ENCODE measurements at regions not wholly inside any gene's neighbourhood (a gene's known extent, or its start where the extent isn't known, plus 50 kb on each side); places are given as distances from the start of the nearest gene placed in this dataset.

GRCh38 chr16:74210245-74210644 is 86.4 kb upstream of the PSMD7 start:
- no peak overlapping the region for H3K4me3 ChIP-seq (ENCODE audit: low read depth in 2 of 2, low read length in 2 of 2)
- POLR2A ChIA-PET, result no interaction called here
- no TSS peak for BruUV-seq (replicated peaks)

DNA sequence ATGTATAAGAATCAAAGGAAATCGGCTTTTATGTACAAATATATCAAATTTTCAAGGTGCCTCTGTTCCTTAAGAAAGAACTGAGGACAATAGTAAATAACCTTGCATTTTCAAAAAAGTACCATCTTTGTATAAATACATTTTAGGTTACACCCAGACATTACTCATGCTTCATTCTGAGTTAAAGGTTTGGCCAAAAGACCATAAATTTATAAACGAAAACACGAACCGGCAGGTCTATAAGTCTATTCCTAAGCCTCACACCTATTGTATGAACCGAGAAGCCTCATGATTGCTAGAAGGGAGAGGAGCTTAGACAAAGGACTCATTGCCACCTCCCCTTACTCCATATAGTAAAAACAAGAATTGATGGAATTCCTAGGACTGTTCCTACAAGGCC is 94.6 kb upstream of the PSMD7 start:
- no peaks in the 10 kb centered on the region for H3K27me3 ChIP-seq (ENCODE audit: control insufficient read depth, insufficient read depth, low read length)
- no peak overlapping the region for H3K27ac ChIP-seq (ENCODE audit: low read length)
- ATAC-seq (no peak), DNase-seq (ENCODE audit: low read depth, low spot score) (no peak)
- TF ChIP-seq, protein P1, sequence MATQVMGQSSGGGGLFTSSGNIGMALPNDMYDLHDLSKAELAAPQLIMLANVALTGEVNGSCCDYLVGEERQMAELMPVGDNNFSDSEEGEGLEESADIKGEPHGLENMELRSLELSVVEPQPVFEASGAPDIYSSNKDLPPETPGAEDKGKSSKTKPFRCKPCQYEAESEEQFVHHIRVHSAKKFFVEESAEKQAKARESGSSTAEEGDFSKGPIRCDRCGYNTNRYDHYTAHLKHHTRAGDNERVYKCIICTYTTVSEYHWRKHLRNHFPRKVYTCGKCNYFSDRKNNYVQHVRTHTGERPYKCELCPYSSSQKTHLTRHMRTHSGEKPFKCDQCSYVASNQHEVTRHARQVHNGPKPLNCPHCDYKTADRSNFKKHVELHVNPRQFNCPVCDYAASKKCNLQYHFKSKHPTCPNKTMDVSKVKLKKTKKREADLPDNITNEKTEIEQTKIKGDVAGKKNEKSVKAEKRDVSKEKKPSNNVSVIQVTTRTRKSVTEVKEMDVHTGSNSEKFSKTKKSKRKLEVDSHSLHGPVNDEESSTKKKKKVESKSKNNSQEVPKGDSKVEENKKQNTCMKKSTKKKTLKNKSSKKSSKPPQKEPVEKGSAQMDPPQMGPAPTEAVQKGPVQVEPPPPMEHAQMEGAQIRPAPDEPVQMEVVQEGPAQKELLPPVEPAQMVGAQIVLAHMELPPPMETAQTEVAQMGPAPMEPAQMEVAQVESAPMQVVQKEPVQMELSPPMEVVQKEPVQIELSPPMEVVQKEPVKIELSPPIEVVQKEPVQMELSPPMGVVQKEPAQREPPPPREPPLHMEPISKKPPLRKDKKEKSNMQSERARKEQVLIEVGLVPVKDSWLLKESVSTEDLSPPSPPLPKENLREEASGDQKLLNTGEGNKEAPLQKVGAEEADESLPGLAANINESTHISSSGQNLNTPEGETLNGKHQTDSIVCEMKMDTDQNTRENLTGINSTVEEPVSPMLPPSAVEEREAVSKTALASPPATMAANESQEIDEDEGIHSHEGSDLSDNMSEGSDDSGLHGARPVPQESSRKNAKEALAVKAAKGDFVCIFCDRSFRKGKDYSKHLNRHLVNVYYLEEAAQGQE (IDR thresholded peaks at IDR 0.05; ENCODE audit: insufficient read depth in 1 of 2, low read depth in 2 of 2, low read length in 1 of 2), result no peak
- TF ChIP-seq CTCF (IDR thresholded peaks at IDR 0.05) (no peak), POLR2AphosphoS5 (IDR thresholded peaks at IDR 0.05; ENCODE audit: low read depth, low read length) (no peak)
- H3K4me3 ChIP-seq (ENCODE audit: low read depth in 2 of 2, low read length in 2 of 2), result no peak overlapping the region
- ChIA-PET CTCF (no interaction called here), POLR2A (no interaction called here)
- intact Hi-C loops (cut with micrococcal nuclease; ENCODE audit: unreplicated experiment), result no loop called here
- no peaks in the 10 kb centered on the region for H3K36me3 ChIP-seq (ENCODE audit: control insufficient read depth, insufficient read depth, low read length)
- in situ Hi-C loops (cut with HindIII; ENCODE audit: low pct_unique_long_range_greater_than_20kb, low sequenced_read_pairs), result no loop called here
- H3K9me3 ChIP-seq (ENCODE audit: control insufficient read depth, insufficient read depth, low read depth, low read length), result no peaks in the 10 kb centered on the region
- H3K4me1 ChIP-seq (ENCODE audit: control insufficient read depth, insufficient read depth, low read length), result no peaks in the 10 kb centered on the region
- no TSS peak for BruUV-seq (replicated peaks)

More at GRCh38 chr16:74210245-74210644, 86.4 kb upstream of the PSMD7 start:
- H3K27me3 ChIP-seq (ENCODE audit: control insufficient read depth, insufficient read depth, low read length), result no peaks in the 10 kb centered on the region
- no peaks in the 10 kb centered on the region for H3K4me1 ChIP-seq (ENCODE audit: control insufficient read depth, insufficient read depth, low read length)
- no peaks in the 10 kb centered on the region for H3K9me3 ChIP-seq (ENCODE audit: control insufficient read depth, insufficient read depth, low read depth, low read length)
- no peak overlapping the region for H3K27ac ChIP-seq (ENCODE audit: low read length)
- no peaks in the 10 kb centered on the region for H3K36me3 ChIP-seq (ENCODE audit: control insufficient read depth, insufficient read depth, low read length)
- CTCF ChIA-PET, result no interaction called here
- TF ChIP-seq, protein P1 (IDR thresholded peaks at IDR 0.05; ENCODE audit: insufficient read depth in 1 of 2, low read depth in 2 of 2, low read length in 1 of 2), result no peak
- TF ChIP-seq CTCF (IDR thresholded peaks at IDR 0.05) (no peak), SIN3A (IDR thresholded peaks at IDR 0.05; ENCODE audit: borderline replicate concordance, insufficient read depth, low read depth, low read length) (no peak), POLR2AphosphoS5 (IDR thresholded peaks at IDR 0.05; ENCODE audit: low read depth, low read length) (no peak), TCF7L2 (IDR thresholded peaks at IDR 0.05; ENCODE audit: low read depth, low read length) (no peak)
- in situ Hi-C loops (cut with HindIII; ENCODE audit: low pct_unique_long_range_greater_than_20kb, low sequenced_read_pairs), result no loop called here
- DNase-seq (ENCODE audit: low read depth, low spot score) (no peak), ATAC-seq (no peak)
- intact Hi-C loops (cut with micrococcal nuclease; ENCODE audit: unreplicated experiment), result no loop called here

All from Panc1 (cell line).